Chondrocyte (in vitro differentiated cells): ENCODE measurements at regions not wholly inside any gene's neighbourhood (a gene's known extent, or its start where the extent isn't known, plus 50 kb on each side); places are given as distances from the start of the nearest gene placed in this dataset.
A peak's percentile ranks its signal among the peaks of the same experiment; 100 is the strongest.

Experiments
- DNase-seq: peaks from one replicate; pipeline ENCODE4 v3.0.0; 2021; ENCODE audit warnings: mixed read lengths, low spot score
- H3K27ac Mint-ChIP-seq: one replicate; pipeline ENCODE4 v1.8.0; 2021; ENCODE audit warnings: mild to moderate bottlenecking, moderate library complexity, mixed read lengths; ENCODE audit not compliant: unreplicated experiment
- H3K27me3 Mint-ChIP-seq: 2 replicates; pipeline ENCODE4 v1.8.0; 2021; ENCODE audit warnings: low read depth, mixed read lengths
- H3K36me3 Mint-ChIP-seq: 2 replicates; pipeline ENCODE4 v1.8.0; 2021; ENCODE audit warnings: low read depth, mixed read lengths
- H3K4me1 Mint-ChIP-seq: 2 replicates; pipeline ENCODE4 v1.8.0; 2021; ENCODE audit warnings: low read depth, mild to moderate bottlenecking, mixed read lengths
- H3K4me3 Mint-ChIP-seq: one replicate; pipeline ENCODE4 v1.8.0; 2021; ENCODE audit warnings: mild to moderate bottlenecking, moderate library complexity, mixed read lengths; ENCODE audit not compliant: unreplicated experiment
- H3K9me3 Mint-ChIP-seq: 2 replicates; pipeline ENCODE4 v1.8.0; 2021; ENCODE audit warnings: low read depth, mixed read lengths
- TF ChIP-seq, protein P1 (sequence below): fragments of 200-600 bp; sonication (generic); IDR thresholded peaks from 2 replicates; pipeline ENCODE4 v1.5.0; 2021; ENCODE audit warnings: antibody characterized with exemption, mild to moderate bottlenecking, moderate library complexity

DNA sequence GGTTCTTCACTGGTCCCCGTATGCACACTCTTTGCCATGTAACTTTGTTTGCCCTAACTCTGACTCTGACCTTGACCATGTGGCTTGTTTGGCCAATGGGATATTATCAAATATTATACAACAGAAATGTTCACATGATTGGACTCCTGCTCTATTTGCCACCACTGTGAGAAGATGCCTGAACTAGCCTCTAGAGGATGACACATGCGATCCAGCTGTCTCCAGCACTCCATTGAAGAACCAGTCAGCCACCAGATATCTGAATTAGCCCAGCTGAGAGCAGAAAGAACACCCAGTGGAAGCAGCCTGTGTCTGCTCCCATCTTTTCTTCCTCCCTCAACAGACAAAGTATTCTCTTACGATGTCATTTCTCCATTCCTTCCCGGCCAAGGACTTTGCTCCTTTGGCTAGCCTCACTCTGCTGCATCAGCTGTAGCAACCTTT, 412.1 kb downstream of the IRS1 start:
- no peaks in the 10 kb centered on the region for H3K36me3 Mint-ChIP-seq
- no peak overlapping the region for H3K4me3 Mint-ChIP-seq
- no peak overlapping the region for H3K27ac Mint-ChIP-seq
- no peaks in the 10 kb centered on the region for H3K27me3 Mint-ChIP-seq
- H3K9me3 Mint-ChIP-seq: no peaks in the 10 kb centered on the region
- TF ChIP-seq, protein P1, sequence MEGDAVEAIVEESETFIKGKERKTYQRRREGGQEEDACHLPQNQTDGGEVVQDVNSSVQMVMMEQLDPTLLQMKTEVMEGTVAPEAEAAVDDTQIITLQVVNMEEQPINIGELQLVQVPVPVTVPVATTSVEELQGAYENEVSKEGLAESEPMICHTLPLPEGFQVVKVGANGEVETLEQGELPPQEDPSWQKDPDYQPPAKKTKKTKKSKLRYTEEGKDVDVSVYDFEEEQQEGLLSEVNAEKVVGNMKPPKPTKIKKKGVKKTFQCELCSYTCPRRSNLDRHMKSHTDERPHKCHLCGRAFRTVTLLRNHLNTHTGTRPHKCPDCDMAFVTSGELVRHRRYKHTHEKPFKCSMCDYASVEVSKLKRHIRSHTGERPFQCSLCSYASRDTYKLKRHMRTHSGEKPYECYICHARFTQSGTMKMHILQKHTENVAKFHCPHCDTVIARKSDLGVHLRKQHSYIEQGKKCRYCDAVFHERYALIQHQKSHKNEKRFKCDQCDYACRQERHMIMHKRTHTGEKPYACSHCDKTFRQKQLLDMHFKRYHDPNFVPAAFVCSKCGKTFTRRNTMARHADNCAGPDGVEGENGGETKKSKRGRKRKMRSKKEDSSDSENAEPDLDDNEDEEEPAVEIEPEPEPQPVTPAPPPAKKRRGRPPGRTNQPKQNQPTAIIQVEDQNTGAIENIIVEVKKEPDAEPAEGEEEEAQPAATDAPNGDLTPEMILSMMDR: no peak
- peaks cover 4% of the 10 kb centered on the region for H3K4me1 Mint-ChIP-seq
- DNase-seq: no peak

DNA sequence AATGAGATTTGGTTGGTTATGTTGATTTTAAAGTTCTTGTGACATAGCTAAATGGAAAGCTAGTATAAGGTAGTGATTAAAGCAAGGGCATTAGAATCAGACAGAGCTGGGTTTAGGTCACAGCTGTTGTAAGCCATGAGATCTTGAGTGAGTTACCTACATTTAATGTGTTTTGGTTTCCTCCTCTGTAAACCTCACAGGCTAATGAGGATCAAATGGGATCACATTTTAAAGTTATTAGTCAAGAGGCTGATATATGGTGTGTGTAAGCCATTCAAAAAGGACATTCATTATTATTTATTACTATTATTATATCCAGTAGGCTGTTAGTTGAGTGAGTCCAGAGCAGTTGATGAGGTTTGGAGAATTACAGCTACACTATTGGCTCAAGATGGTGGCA, 416.2 kb downstream of the IRS1 start:
- TF ChIP-seq, protein P1: no peak
- Mint-ChIP-seq H3K27me3 (no peaks in the 10 kb centered on the region), H3K9me3 (no peaks in the 10 kb centered on the region), H3K36me3 (no peaks in the 10 kb centered on the region), H3K4me3 (no peak overlapping the region), H3K27ac (no peak overlapping the region), H3K4me1 (peaks cover 8% of the 10 kb centered on the region)
- no peak for DNase-seq

DNA sequence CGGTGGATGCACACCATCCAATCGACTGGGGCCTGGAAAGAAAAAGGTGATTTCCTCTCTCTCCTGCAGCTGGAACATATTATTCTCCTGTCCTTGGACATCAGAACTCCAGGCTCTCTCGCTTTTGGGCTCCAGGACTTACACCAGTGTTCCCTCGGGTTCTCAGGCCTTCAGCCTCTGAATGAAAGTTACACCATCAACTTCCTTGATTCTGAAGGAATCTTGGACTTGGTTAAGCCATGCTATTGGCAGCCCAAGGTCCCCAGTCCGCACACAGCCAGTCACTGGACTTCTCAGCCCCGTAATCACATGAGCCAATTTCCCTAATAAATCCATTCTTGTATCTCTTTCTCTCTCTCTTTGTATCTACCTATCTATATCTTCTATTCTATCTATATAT, 418.9 kb downstream of the IRS1 start:
- H3K9me3 Mint-ChIP-seq: no peaks in the 10 kb centered on the region
- no peak for DNase-seq
- H3K27me3 Mint-ChIP-seq: no peaks in the 10 kb centered on the region
- H3K4me1 Mint-ChIP-seq: peaks cover 33% of the 10 kb centered on the region
- no peaks in the 10 kb centered on the region for H3K36me3 Mint-ChIP-seq
- H3K27ac Mint-ChIP-seq: no peak overlapping the region
- no peak overlapping the region for H3K4me3 Mint-ChIP-seq
- TF ChIP-seq, protein P1: no peak

DNA sequence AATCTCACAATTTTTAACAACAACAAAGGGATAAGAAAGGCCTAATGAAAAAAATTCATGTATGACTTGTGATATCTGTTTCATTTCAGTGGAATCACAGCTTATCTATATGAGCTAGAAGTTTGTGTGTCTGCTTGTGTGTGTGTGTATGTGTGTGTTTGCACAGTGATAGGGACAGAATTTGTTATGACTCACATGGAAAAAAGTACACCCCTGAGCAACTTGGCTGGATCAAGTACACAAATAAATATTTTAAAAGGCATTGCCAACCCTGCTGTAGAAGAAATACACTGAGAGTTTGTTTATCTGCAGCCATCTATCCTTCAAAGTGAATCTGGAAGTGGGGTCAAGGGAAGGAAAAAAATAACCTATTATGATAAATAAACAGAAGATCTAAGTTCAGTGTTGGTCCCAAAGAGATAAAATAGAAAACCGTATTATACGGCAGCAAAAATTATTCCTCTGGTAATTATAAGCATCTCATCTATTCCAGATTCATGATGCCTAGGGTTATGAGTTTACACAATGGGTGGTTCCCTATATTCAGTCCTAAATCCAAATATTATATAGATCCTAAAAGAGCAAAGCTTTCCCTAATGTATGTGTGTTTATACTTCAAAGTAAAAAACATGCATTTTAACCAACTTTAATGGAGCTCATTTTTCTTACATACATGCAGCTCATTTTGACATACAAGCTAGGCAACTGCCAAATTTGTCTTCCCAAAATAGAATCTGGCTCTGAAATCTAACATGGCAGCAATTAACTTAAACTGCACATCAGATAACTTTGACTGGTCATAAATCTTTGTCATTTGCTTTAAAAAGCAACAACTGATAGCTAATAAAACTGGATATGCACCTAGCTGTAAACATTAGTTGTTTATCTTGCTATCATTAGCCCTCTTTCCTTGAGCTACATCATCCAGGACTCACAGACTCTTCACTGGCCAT, 420.6 kb downstream of the IRS1 start:
- H3K27ac Mint-ChIP-seq: no peak overlapping the region
- H3K9me3 Mint-ChIP-seq: no peaks in the 10 kb centered on the region
- H3K4me3 Mint-ChIP-seq: no peak overlapping the region
- TF ChIP-seq, protein P1: no peak
- H3K4me1 Mint-ChIP-seq: peaks cover 42% of the 10 kb centered on the region
- H3K36me3 Mint-ChIP-seq: no peaks in the 10 kb centered on the region
- no peak for DNase-seq
- H3K27me3 Mint-ChIP-seq: no peaks in the 10 kb centered on the region

DNA sequence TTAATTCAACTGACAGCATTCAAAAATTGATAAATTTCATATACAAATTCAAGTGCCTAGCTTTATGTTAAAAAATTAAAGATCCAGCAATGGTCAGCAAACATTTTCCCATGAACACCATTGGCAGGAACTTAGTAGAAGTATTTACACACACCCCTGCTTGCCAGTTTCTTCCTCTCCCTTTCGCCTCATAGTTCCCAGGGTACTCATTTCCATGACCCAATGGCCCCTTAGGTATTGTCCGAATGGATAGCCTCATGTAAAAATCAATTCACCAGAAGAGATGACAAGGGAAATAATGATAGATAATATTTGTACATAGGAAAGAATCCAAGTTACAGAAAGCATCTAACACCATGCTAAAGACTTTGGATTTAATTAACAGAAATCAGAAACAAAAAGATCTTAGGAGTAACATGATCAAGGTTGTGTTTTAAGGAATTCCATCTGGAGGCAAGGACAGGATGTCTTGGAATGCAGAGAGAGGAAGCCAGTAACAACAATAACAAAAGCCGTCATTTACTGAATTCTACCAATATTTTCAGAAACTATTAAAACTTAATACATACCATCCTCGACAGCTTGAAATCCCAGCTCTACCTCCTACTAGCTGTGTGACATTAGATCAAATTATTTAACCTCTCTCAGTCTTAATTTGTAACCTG, 423.0 kb downstream of the IRS1 start:
- Mint-ChIP-seq H3K27me3 (no peaks in the 10 kb centered on the region), H3K4me1 (peaks cover 42% of the 10 kb centered on the region), H3K4me3 (peak overlapping the region; percentile 11), H3K9me3 (no peaks in the 10 kb centered on the region), H3K36me3 (no peaks in the 10 kb centered on the region), H3K27ac (peak overlapping the region; percentile 83)
- DNase-seq: no peak
- TF ChIP-seq, protein P1: no peak
